Urinary bladder (tissue), 3 donors: ENCODE measurements at regions not wholly inside any gene's neighbourhood (a gene's known extent, or its start where the extent isn't known, plus 50 kb on each side); places are given as distances from the start of the nearest gene placed in this dataset.

Experiments
- DNase-seq: peaks from one replicate; pipeline ENCODE4 v3.0.0-alpha.2; 2015; ENCODE audit errors: extremely low spot score
- H3K27ac ChIP-seq: one replicate; pipeline ENCODE4 v1.5.1; 2013; ENCODE audit warnings: low read depth, mild to moderate bottlenecking, moderate library complexity
- H3K36me3 ChIP-seq: one replicate; pipeline ENCODE4 v1.6.1; 2013; ENCODE audit warnings: mild to moderate bottlenecking, moderate library complexity; ENCODE audit not compliant: insufficient read depth
- H3K4me1 ChIP-seq: one replicate; pipeline ENCODE4 v1.6.1; 2013; ENCODE audit warnings: mild to moderate bottlenecking, moderate library complexity; ENCODE audit not compliant: insufficient read depth
- H3K4me3 ChIP-seq: one replicate; pipeline ENCODE4 v1.5.1; 2013; ENCODE audit warnings: low read depth, low read length
- WGBS: extraction: QIAGEN DNeasy Blood & Tissue Kit; methylation state at CpG from one replicate; pipeline ENCODE4 v1.1.7; 2013; 5-methylcytosine and 5-hydroxymethylcytosine counted together
- donor health status: healthy with polysubstance abuse.
- donor health status: healthy.

GRCh38 chr10:106000721-106001120, 1163.8 kb downstream of the SORCS1 start:
- H3K27ac ChIP-seq = no peak overlapping the region
- no peak overlapping the region for H3K4me3 ChIP-seq
- H3K4me1 ChIP-seq = no peaks in the 10 kb centered on the region
- no peak for DNase-seq
- 83% methylated on average over 2 of the region's 2 CpGs for WGBS
- no peaks in the 10 kb centered on the region for H3K36me3 ChIP-seq

- Histone ChIP-seq H3K4me3 (no peak overlapping the region), H3K27ac (no peak overlapping the region), H3K36me3 (no peaks in the 10 kb centered on the region), H3K4me1 (no peaks in the 10 kb centered on the region)
- WGBS = 79% methylated on average over 3 of the region's 3 CpGs
- DNase-seq = no peak
These were observed 1170.9 kb downstream of the SORCS1 start for GRCh38 chr10:105993609-105994008.

GRCh38 chr10:105992928-105993327, 1171.6 kb downstream of the SORCS1 start:
- H3K27ac ChIP-seq = no peak overlapping the region
- no peaks in the 10 kb centered on the region for H3K4me1 ChIP-seq
- no peak overlapping the region for H3K4me3 ChIP-seq
- no peak for DNase-seq
- no peaks in the 10 kb centered on the region for H3K36me3 ChIP-seq

- H3K27ac ChIP-seq = no peak overlapping the region
- H3K36me3 ChIP-seq = no peaks in the 10 kb centered on the region
- no peaks in the 10 kb centered on the region for H3K4me1 ChIP-seq
- WGBS = 90% methylated on average over 2 of the region's 2 CpGs
- H3K4me3 ChIP-seq = no peak overlapping the region
- DNase-seq = no peak
These were observed 1174.0 kb downstream of the SORCS1 start for GRCh38 chr10:105990529-105990928.

GRCh38 chr10:105989995-105990394, 1174.5 kb downstream of the SORCS1 start:
- no peak for DNase-seq
- H3K4me3 ChIP-seq = no peak overlapping the region
- no peak overlapping the region for H3K27ac ChIP-seq
- no peaks in the 10 kb centered on the region for H3K4me1 ChIP-seq
- no peaks in the 10 kb centered on the region for H3K36me3 ChIP-seq
- 91% methylated on average over 3 of the region's 3 CpGs for WGBS

GRCh38 chr10:105988848-105989247, 1175.7 kb downstream of the SORCS1 start:
- no peak overlapping the region for H3K4me3 ChIP-seq
- 60% methylated on average over 1 of the region's 1 CpG for WGBS
- H3K27ac ChIP-seq = no peak overlapping the region
- DNase-seq = no peak
- no peaks in the 10 kb centered on the region for H3K36me3 ChIP-seq
- H3K4me1 ChIP-seq = no peaks in the 10 kb centered on the region

GRCh38 chr10:105986912-105987635, 1177.4 kb downstream of the SORCS1 start:
- Histone ChIP-seq H3K4me3 (no peak overlapping the region), H3K27ac (no peak overlapping the region), H3K36me3 (no peaks in the 10 kb centered on the region), H3K4me1 (no peaks in the 10 kb centered on the region)
- no peak for DNase-seq
- WGBS = 44% methylated on average over 3 of the region's 3 CpGs

GRCh38 chr10:105986486-105986885, 1178.0 kb downstream of the SORCS1 start:
- no peaks in the 10 kb centered on the region for H3K4me1 ChIP-seq
- H3K27ac ChIP-seq = no peak overlapping the region
- H3K36me3 ChIP-seq = no peaks in the 10 kb centered on the region
- H3K4me3 ChIP-seq = no peak overlapping the region
- WGBS = 72% methylated on average over 2 of the region's 2 CpGs
- DNase-seq = no peak

GRCh38 chr10:105982735-105983134, 1181.8 kb downstream of the SORCS1 start:
- Histone ChIP-seq H3K36me3 (no peaks in the 10 kb centered on the region), H3K4me3 (no peak overlapping the region), H3K27ac (no peak overlapping the region), H3K4me1 (no peaks in the 10 kb centered on the region)
- no peak for DNase-seq
- WGBS = 67% methylated on average over 3 of the region's 3 CpGs

GRCh38 chr10:105981679-105982078, 1182.8 kb downstream of the SORCS1 start:
- 85% methylated on average over 2 of the region's 2 CpGs for WGBS
- no peak overlapping the region for H3K27ac ChIP-seq
- no peak for DNase-seq
- no peaks in the 10 kb centered on the region for H3K4me1 ChIP-seq
- H3K36me3 ChIP-seq = no peaks in the 10 kb centered on the region
- H3K4me3 ChIP-seq = no peak overlapping the region

- H3K4me1 ChIP-seq = no peaks in the 10 kb centered on the region
- no peak overlapping the region for H3K4me3 ChIP-seq
- no peaks in the 10 kb centered on the region for H3K36me3 ChIP-seq
- H3K27ac ChIP-seq = no peak overlapping the region
- 34% methylated on average over 7 of the region's 7 CpGs for WGBS
- DNase-seq = no peak
These were observed 1189.6 kb downstream of the SORCS1 start for GRCh38 chr10:105974803-105975456.

- DNase-seq = no peak
- no peak overlapping the region for H3K27ac ChIP-seq
- no peaks in the 10 kb centered on the region for H3K36me3 ChIP-seq
- no peaks in the 10 kb centered on the region for H3K4me1 ChIP-seq
- 96% methylated on average over 5 of the region's 5 CpGs for WGBS
- H3K4me3 ChIP-seq = no peak overlapping the region
These were observed 1190.6 kb downstream of the SORCS1 start for GRCh38 chr10:105973902-105974301.

- no peak for DNase-seq
- Histone ChIP-seq H3K4me3 (no peak overlapping the region), H3K36me3 (no peaks in the 10 kb centered on the region), H3K4me1 (no peaks in the 10 kb centered on the region), H3K27ac (no peak overlapping the region)
- WGBS = 55% methylated on average over 4 of the region's 4 CpGs
These were observed 1191.1 kb downstream of the SORCS1 start for GRCh38 chr10:105973360-105973759.

- Histone ChIP-seq H3K4me1 (no peaks in the 10 kb centered on the region), H3K4me3 (no peak overlapping the region), H3K27ac (no peak overlapping the region), H3K36me3 (no peaks in the 10 kb centered on the region)
- no peak for DNase-seq
- WGBS = 82% methylated on average over 2 of the region's 2 CpGs
These were observed 1193.0 kb downstream of the SORCS1 start for GRCh38 chr10:105971460-105971859.
